ENCODE measurements at regions not wholly inside any gene's neighbourhood (a gene's known extent, or its start where the extent isn't known, plus 50 kb on each side); places are given as distances from the start of the nearest gene placed in this dataset.

DNA sequence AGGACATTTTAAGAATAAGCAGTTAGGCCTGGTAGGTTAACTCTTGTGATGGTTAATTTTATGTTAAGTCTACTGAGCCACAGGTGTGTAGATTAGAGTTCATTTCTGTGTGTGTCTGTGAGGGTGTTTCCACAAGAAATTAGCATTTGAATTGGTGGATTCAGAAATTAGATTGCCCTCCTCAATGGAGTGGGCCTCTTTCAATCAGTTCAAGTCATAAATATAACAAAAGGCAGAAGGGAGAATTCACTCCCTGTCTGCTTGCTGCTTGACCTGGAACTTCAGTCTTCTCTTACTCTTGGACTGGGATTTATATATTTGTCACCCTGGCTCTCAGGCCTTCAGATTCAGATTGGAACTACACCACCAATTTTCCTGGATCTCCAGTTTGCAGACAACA, 55.3 kb upstream of the POM121L12 start:
- Mint-ChIP-seq H3K9me3 (ENCODE audit: low read depth) (peaks cover 34% of the 10 kb centered on the region), H3K4me1 (ENCODE audit: low read depth) (no peaks in the 10 kb centered on the region), H3K27me3 (ENCODE audit: low read depth) (no peaks in the 10 kb centered on the region), H3K27ac (ENCODE audit: unreplicated experiment) (no peak overlapping the region), H3K4me3 (ENCODE audit: unreplicated experiment) (no peak overlapping the region), H3K36me3 (ENCODE audit: low read depth) (no peaks in the 10 kb centered on the region)
- no peak for DNase-seq (ENCODE audit: low spot score)
- TF ChIP-seq, protein P1, sequence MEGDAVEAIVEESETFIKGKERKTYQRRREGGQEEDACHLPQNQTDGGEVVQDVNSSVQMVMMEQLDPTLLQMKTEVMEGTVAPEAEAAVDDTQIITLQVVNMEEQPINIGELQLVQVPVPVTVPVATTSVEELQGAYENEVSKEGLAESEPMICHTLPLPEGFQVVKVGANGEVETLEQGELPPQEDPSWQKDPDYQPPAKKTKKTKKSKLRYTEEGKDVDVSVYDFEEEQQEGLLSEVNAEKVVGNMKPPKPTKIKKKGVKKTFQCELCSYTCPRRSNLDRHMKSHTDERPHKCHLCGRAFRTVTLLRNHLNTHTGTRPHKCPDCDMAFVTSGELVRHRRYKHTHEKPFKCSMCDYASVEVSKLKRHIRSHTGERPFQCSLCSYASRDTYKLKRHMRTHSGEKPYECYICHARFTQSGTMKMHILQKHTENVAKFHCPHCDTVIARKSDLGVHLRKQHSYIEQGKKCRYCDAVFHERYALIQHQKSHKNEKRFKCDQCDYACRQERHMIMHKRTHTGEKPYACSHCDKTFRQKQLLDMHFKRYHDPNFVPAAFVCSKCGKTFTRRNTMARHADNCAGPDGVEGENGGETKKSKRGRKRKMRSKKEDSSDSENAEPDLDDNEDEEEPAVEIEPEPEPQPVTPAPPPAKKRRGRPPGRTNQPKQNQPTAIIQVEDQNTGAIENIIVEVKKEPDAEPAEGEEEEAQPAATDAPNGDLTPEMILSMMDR (IDR thresholded peaks at IDR 0.05) = no peak

GRCh38 chr7:52973126-52973525, 62.3 kb upstream of the POM121L12 start:
- H3K9me3 Mint-ChIP-seq (ENCODE audit: low read depth) = peaks cover under 1% of the 10 kb centered on the region
- no peaks in the 10 kb centered on the region for H3K27me3 Mint-ChIP-seq (ENCODE audit: low read depth)
- no peaks in the 10 kb centered on the region for H3K36me3 Mint-ChIP-seq (ENCODE audit: low read depth)
- no peaks in the 10 kb centered on the region for H3K4me1 Mint-ChIP-seq (ENCODE audit: low read depth)
- no peak overlapping the region for H3K27ac Mint-ChIP-seq (ENCODE audit: unreplicated experiment)
- TF ChIP-seq, protein P1 (IDR thresholded peaks at IDR 0.05) = no peak
- H3K4me3 Mint-ChIP-seq (ENCODE audit: unreplicated experiment) = no peak overlapping the region
- DNase-seq (ENCODE audit: low spot score) = no peak

- Mint-ChIP-seq H3K4me3 (ENCODE audit: unreplicated experiment) (no peak overlapping the region), H3K27ac (ENCODE audit: unreplicated experiment) (no peak overlapping the region), H3K27me3 (ENCODE audit: low read depth) (no peaks in the 10 kb centered on the region), H3K36me3 (ENCODE audit: low read depth) (no peaks in the 10 kb centered on the region), H3K4me1 (ENCODE audit: low read depth) (no peaks in the 10 kb centered on the region), H3K9me3 (ENCODE audit: low read depth) (peaks cover 15% of the 10 kb centered on the region)
- DNase-seq (ENCODE audit: low spot score) = no peak
- TF ChIP-seq, protein P1 (IDR thresholded peaks at IDR 0.05) = no peak
Observed at GRCh38 chr7:52962402-52963076, 72.9 kb upstream of the POM121L12 start.

GRCh38 chr7:52961084-52961483, 74.3 kb upstream of the POM121L12 start:
- H3K4me3 Mint-ChIP-seq (ENCODE audit: unreplicated experiment) = no peak overlapping the region
- no peaks in the 10 kb centered on the region for H3K4me1 Mint-ChIP-seq (ENCODE audit: low read depth)
- peaks cover 15% of the 10 kb centered on the region for H3K9me3 Mint-ChIP-seq (ENCODE audit: low read depth)
- H3K27ac Mint-ChIP-seq (ENCODE audit: unreplicated experiment) = no peak overlapping the region
- H3K27me3 Mint-ChIP-seq (ENCODE audit: low read depth) = no peaks in the 10 kb centered on the region
- TF ChIP-seq, protein P1 (IDR thresholded peaks at IDR 0.05) = no peak
- no peak for DNase-seq (ENCODE audit: low spot score)
- no peaks in the 10 kb centered on the region for H3K36me3 Mint-ChIP-seq (ENCODE audit: low read depth)

- Mint-ChIP-seq H3K4me3 (ENCODE audit: unreplicated experiment) (no peak overlapping the region), H3K9me3 (ENCODE audit: low read depth) (peaks cover 9% of the 10 kb centered on the region), H3K27me3 (ENCODE audit: low read depth) (no peaks in the 10 kb centered on the region), H3K27ac (ENCODE audit: unreplicated experiment) (no peak overlapping the region), H3K36me3 (ENCODE audit: low read depth) (no peaks in the 10 kb centered on the region), H3K4me1 (ENCODE audit: low read depth) (no peaks in the 10 kb centered on the region)
- TF ChIP-seq, protein P1 (IDR thresholded peaks at IDR 0.05) = no peak
- no peak for DNase-seq (ENCODE audit: low spot score)
Observed at GRCh38 chr7:52959878-52960660, 75.4 kb upstream of the POM121L12 start.

Data from chondrocyte (in vitro differentiated cells).